GM18511 (cell line): ENCODE measurements at regions not wholly inside any gene's neighbourhood (a gene's known extent, or its start where the extent isn't known, plus 50 kb on each side); places are given as distances from the start of the nearest gene placed in this dataset.
A peak's percentile ranks its signal among the peaks of the same experiment; 100 is the strongest.

Source experiments
- ATAC-seq: cut with Tn5 transposase; IDR thresholded peaks from one replicate; pipeline ENCODE4 v1.9.1; 2021; ENCODE audit warnings: mild to moderate bottlenecking, moderate library complexity; ENCODE audit not compliant: unreplicated experiment

- no peak for ATAC-seq
Measured at GRCh38 chr15:79373113-79373512, 59.0 kb upstream of the MINAR1 start.

- ATAC-seq = no peak
Measured at GRCh38 chr15:79373728-79374127, 58.4 kb upstream of the MINAR1 start.

GRCh38 chr15:79376383-79376782 is 55.8 kb upstream of the MINAR1 start:
- ATAC-seq = no peak

- no peak for ATAC-seq
Measured at GRCh38 chr15:79378394-79379109, 53.6 kb upstream of the MINAR1 start.

GRCh38 chr15:79380755-79381497 is 51.2 kb upstream of the MINAR1 start:
- ATAC-seq = peak; percentile 79

GRCh38 chr15:79381593-79381992 is 50.5 kb upstream of the MINAR1 start:
- no peak for ATAC-seq
